IPS DF 6.9 (cell line): ENCODE measurements at regions not wholly inside any gene's neighbourhood (a gene's known extent, or its start where the extent isn't known, plus 50 kb on each side); places are given as distances from the start of the nearest gene placed in this dataset.
"Not testable (repeated sequence)": the region's sequence is repeated elsewhere in the genome, so short reads cannot be mapped to it uniquely, and the experiment has no call there.

Experiments used
- DNase-seq: peaks from one replicate; pipeline ENCODE4 v3.0.0-alpha.2; 2013; ENCODE audit warnings: low read depth, low spot score
- H3K27ac ChIP-seq: one replicate; pipeline ENCODE4 v1.5.1; 2013; ENCODE audit warnings: low read length, control low read depth
- H3K27me3 ChIP-seq: 2 replicates; pipeline ENCODE4 v1.6.1; 2013; ENCODE audit warnings: mild to moderate bottlenecking, low read length; ENCODE audit not compliant: control insufficient read depth, insufficient read depth
- H3K36me3 ChIP-seq: 2 replicates; pipeline ENCODE4 v1.6.1; 2013; ENCODE audit warnings: low read length; ENCODE audit not compliant: control insufficient read depth, insufficient read depth
- H3K4me1 ChIP-seq: 2 replicates; pipeline ENCODE4 v1.6.1; 2013; ENCODE audit warnings: low read length; ENCODE audit not compliant: control insufficient read depth, insufficient read depth
- H3K4me3 ChIP-seq: 2 replicates; pipeline ENCODE4 v1.5.1; 2013; ENCODE audit warnings: mild to moderate bottlenecking, low read length
- H3K9me3 ChIP-seq: 2 replicates; pipeline ENCODE4 v1.6.1; 2013; ENCODE audit warnings: low read length, inconsistent platforms; ENCODE audit not compliant: control insufficient read depth, insufficient read depth
- WGBS: extraction: QIAGEN DNeasy Blood & Tissue Kit; methylation state at CpG from one replicate; pipeline ENCODE4 v1.1.7; 2013; ENCODE audit warnings: mixed read lengths, missing lambda C conversion rate; ENCODE audit not compliant: insufficient read length, insufficient coverage; 5-methylcytosine and 5-hydroxymethylcytosine counted together

GRCh38 chr7:45267262-45267661, 109.7 kb downstream of the RAMP3 start:
- Histone ChIP-seq H3K27ac (no peak overlapping the region), H3K27me3 (no peaks in the 10 kb centered on the region), H3K4me3 (no peak overlapping the region), H3K9me3 (no peaks in the 10 kb centered on the region), H3K4me1 (no peaks in the 10 kb centered on the region), H3K36me3 (no peaks in the 10 kb centered on the region)
- DNase-seq, result no peak
- no CpG with 5 or more reads among the region's 9 CpGs for WGBS

GRCh38 chr7:45268013-45268412, 110.4 kb downstream of the RAMP3 start:
- Histone ChIP-seq H3K4me3 (no peak overlapping the region), H3K9me3 (no peaks in the 10 kb centered on the region), H3K4me1 (no peaks in the 10 kb centered on the region), H3K27me3 (no peaks in the 10 kb centered on the region), H3K36me3 (no peaks in the 10 kb centered on the region), H3K27ac (no peak overlapping the region)
- no CpG with 5 or more reads among the region's 3 CpGs for WGBS
- no peak for DNase-seq

DNA sequence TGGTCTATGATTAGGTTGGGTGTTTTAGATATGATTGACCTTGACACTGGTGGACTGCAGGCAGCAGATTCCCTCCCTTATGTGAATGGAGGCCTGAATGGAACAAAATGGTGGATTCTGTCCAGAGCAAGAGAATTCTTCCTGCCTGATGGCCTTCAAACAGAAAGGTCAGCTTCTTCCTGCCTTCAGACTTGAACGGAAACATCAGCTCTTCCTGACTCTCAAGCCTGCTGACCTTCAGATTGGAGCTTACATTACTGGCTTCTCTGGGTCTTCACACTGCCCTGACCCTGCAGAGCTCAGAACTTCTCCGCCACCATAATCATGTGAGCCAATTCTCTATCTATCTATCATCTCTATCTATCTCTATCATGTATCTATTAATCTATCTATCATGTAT, 111.6 kb downstream of the RAMP3 start:
- H3K4me3 ChIP-seq, result no peak overlapping the region
- no peak for DNase-seq
- H3K4me1 ChIP-seq, result no peaks in the 10 kb centered on the region
- no CpG with 5 or more reads among the region's 2 CpGs for WGBS
- no peaks in the 10 kb centered on the region for H3K9me3 ChIP-seq
- no peaks in the 10 kb centered on the region for H3K27me3 ChIP-seq
- no peak overlapping the region for H3K27ac ChIP-seq
- H3K36me3 ChIP-seq, result no peaks in the 10 kb centered on the region

DNA sequence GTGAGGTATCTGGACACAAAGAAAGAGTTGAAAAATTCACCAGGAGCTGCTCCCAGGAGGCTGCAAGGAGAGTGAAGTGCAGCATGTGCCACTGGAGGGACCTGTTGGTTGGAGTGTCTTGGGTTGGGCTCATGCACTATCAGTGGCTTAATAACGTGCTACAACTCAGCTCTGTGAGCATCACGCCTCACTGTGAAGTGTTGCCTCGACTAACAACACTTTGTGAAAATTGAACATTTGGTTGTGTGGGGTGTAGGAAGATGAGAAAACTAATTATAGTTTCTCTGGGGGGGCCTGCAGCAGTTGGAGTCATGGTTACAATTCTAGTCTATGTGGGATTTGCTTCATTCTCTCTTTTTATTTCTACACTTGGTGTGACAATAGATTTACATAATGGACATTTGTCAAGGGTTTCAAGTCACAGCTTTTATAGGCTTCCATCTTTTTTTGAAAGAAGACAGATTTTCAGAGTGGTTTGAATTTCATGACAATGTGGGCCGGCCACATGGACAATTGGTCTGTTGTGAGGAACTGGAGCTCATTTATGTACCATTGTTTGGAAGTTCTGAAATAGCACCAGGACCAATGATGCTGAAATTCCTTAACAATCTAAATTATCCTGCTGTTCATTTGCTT, 121.3 kb downstream of the RAMP3 start:
- no CpG with 5 or more reads among the region's 4 CpGs for WGBS

GRCh38 chr7:45289611-45290010, 132.0 kb downstream of the RAMP3 start:
- H3K9me3 ChIP-seq, H3K4me1 ChIP-seq, DNase-seq, H3K27ac ChIP-seq, H3K4me3 ChIP-seq, H3K36me3 ChIP-seq, H3K27me3 ChIP-seq: not testable (repeated sequence)

More for the DNA sequence above, 121.3 kb downstream of the RAMP3 start:
- Histone ChIP-seq H3K4me1 (no peaks in the 10 kb centered on the region), H3K4me3 (no peak overlapping the region), H3K27ac (no peak overlapping the region), H3K27me3 (no peaks in the 10 kb centered on the region), H3K9me3 (no peaks in the 10 kb centered on the region), H3K36me3 (no peaks in the 10 kb centered on the region)
- DNase-seq, result no peak

GRCh38 chr7:45290880-45291279, 133.3 kb downstream of the RAMP3 start:
- Histone ChIP-seq H3K36me3 (no peaks in the 10 kb centered on the region), H3K4me3 (no peak overlapping the region), H3K27ac (no peak overlapping the region), H3K4me1 (no peaks in the 10 kb centered on the region), H3K9me3 (peaks cover 1% of the 10 kb centered on the region; the same call in 1 of the 2 replicates), H3K27me3 (no peaks in the 10 kb centered on the region)
- DNase-seq, result no peak
- no CpG with 5 or more reads among the region's 3 CpGs for WGBS

DNA sequence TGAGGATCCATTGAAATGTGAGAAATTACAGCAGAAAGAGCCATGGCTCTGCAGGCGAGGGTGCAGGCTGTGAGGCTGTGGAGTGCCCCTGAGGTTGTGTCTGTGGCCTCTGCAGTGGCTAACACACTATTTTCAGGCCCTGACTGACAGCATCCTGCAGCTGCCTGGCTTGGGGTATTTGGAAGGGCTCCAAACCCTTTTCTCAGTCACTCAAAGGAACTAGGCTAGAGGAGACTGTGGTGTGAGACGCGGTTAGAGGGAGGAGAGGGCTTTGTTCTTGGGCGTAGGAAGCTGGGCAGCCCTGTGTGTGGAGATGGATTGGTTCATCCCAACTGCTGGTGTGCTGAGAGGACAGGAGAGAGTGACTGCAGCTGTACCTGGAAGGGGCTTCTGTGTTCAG, 134.9 kb downstream of the RAMP3 start:
- DNase-seq, result no peak

GRCh38 chr7:45293295-45293942, 135.8 kb downstream of the RAMP3 start:
- H3K36me3 ChIP-seq, result no peaks in the 10 kb centered on the region
- H3K27me3 ChIP-seq, result no peaks in the 10 kb centered on the region
- WGBS, result no CpG with 5 or more reads among the region's 5 CpGs
- no peaks in the 10 kb centered on the region for H3K4me1 ChIP-seq
- DNase-seq, result no peak
- no peaks in the 10 kb centered on the region for H3K9me3 ChIP-seq
- H3K27ac ChIP-seq, result no peak overlapping the region
- no peak overlapping the region for H3K4me3 ChIP-seq

More for the DNA sequence above, 134.9 kb downstream of the RAMP3 start:
- Histone ChIP-seq H3K36me3 (no peaks in the 10 kb centered on the region), H3K4me1 (no peaks in the 10 kb centered on the region), H3K27ac (no peak overlapping the region), H3K9me3 (peaks cover 1% of the 10 kb centered on the region; the same call in 1 of the 2 replicates), H3K4me3 (no peak overlapping the region), H3K27me3 (no peaks in the 10 kb centered on the region)
- no CpG with 5 or more reads among the region's 4 CpGs for WGBS

GRCh38 chr7:45294559-45294958, 137.0 kb downstream of the RAMP3 start:
- H3K9me3 ChIP-seq, result no peaks in the 10 kb centered on the region
- no peaks in the 10 kb centered on the region for H3K4me1 ChIP-seq
- no peaks in the 10 kb centered on the region for H3K27me3 ChIP-seq
- no peak overlapping the region for H3K27ac ChIP-seq
- no peak for DNase-seq
- no peaks in the 10 kb centered on the region for H3K36me3 ChIP-seq
- H3K4me3 ChIP-seq, result no peak overlapping the region
- WGBS, result no CpG with 5 or more reads among the region's 4 CpGs

- H3K4me3 ChIP-seq, result no peak overlapping the region
- no peak for DNase-seq
- H3K9me3 ChIP-seq, result no peaks in the 10 kb centered on the region
- no peaks in the 10 kb centered on the region for H3K27me3 ChIP-seq
- H3K4me1 ChIP-seq, result no peaks in the 10 kb centered on the region
- H3K36me3 ChIP-seq, result no peaks in the 10 kb centered on the region
- no CpG with 5 or more reads among the region's 4 CpGs for WGBS
- no peak overlapping the region for H3K27ac ChIP-seq
Measured at GRCh38 chr7:45295222-45295621, 137.6 kb downstream of the RAMP3 start.

- no peak for DNase-seq
- H3K4me1 ChIP-seq, result no peaks in the 10 kb centered on the region
- no peaks in the 10 kb centered on the region for H3K9me3 ChIP-seq
- H3K36me3 ChIP-seq, result no peaks in the 10 kb centered on the region
- no peaks in the 10 kb centered on the region for H3K27me3 ChIP-seq
- no peak overlapping the region for H3K4me3 ChIP-seq
- no peak overlapping the region for H3K27ac ChIP-seq
Measured at GRCh38 chr7:45296748-45297147, 139.2 kb downstream of the RAMP3 start.
